ENCODE measurements at regions not wholly inside any gene's neighbourhood (a gene's known extent, or its start where the extent isn't known, plus 50 kb on each side); places are given as distances from the start of the nearest gene placed in this dataset.

GRCh38 chr20:21033817-21034216, 72.3 kb downstream of the LINC00237 start:
- no peak for DNase-seq (ENCODE audit: low spot score)

DNA sequence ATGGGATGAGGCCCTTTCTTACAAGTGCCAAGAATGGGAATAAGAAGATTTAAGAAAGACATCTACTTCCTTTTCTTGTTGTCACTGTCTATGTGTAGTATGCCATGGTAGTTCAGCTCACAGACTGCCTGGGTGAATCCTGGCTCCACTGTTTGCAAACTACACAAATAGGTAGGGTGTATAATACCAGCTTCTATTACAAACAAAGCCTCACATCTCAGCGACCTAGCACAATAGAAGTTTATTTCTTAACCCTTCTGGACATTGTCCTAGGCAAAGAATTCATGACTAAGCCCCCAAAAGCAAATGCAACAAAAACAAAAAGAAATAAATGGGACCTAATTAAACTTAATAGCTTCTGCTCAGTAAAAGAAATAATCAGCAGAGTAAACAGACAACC, 74.5 kb downstream of the LINC00237 start:
- DNase-seq (ENCODE audit: low spot score): no peak

DNA sequence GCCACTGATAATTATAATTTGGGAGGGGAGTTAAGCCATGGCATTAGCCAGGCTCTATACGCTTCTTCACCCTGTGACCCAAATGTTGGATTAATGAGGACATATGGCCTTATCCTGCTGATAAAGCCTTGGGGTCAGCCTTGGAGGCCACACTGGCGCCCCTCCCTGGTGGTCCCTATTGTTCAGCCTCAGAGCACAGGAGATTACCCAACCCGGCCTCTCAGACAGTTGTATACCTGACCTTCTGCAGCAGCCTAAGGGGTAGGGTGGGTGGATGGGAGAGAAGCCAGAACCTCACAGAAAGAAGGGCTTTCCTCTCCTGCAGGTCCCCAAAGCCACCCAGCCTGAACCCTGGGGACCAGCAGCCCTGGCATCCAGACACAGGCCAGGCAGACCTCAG, 76.8 kb downstream of the LINC00237 start:
- DNase-seq (ENCODE audit: low spot score): no peak

DNA sequence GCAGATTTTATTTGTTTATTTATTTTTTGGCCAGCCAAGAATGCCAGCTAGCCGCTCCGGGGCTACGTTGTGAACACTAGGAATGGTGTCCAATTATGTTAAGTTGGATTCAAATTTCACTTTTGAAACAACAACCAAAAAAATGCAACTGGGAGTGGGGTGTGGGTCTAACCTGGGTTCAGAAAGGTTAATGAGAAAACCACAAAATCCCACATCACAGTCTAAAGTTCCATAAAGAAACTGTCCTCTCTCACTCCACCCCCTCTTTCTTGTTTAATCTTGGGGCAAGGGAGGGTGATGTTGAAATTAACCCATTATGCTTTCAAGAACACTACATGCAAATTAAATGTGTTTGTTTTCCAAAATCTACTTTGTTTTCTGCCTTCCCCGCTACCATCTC, 77.2 kb downstream of the LINC00237 start:
- DNase-seq (ENCODE audit: low spot score): no peak

- no peak for DNase-seq (ENCODE audit: low spot score)
These were observed 77.7 kb downstream of the LINC00237 start for GRCh38 chr20:21028436-21028835.

DNA sequence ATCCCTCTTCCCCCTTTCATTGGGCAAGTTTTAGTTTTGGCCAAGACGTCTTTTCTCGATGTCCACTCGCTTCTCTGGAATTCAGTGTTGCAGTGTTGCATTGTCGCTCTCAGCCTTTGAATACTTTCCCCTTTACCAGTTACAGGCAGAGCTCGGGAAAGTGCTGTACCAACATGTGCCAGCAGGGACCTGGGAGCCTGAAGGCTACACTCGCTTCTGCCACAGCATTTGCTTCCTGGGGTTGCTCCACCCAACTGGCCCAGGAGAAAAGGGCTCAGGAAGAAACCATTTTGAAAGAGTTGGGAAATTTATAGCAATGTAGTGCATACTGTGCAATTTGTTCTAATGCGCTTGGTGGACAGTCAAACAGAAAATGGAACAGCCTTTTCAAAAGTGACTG, 78.6 kb downstream of the LINC00237 start:
- peak; percentile 71 for DNase-seq (ENCODE audit: low spot score)

GRCh38 chr20:21026951-21027350, 79.2 kb downstream of the LINC00237 start:
- DNase-seq (ENCODE audit: low spot score): no peak

- no peak for DNase-seq (ENCODE audit: low spot score)
These were observed 81.7 kb downstream of the LINC00237 start for GRCh38 chr20:21024420-21024819.

DNA sequence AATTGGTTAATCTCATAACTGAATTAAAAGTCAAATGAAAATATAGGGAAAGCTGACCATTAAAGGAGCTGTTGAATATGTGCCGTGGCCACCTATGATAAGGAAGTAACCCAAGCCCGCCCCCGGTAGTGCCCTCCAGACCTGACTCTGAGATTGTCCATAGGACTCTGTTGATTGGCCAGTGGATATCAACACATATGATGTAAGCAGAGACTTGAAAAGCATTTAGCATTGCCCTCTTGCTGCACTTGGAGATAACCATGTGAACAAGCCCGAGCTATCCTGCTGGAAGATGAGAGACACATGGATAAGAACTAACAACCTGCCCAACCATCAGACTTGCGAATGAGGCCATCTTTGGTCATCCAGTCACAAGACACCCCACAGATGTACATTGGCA, 83.2 kb downstream of the LINC00237 start:
- DNase-seq (ENCODE audit: low spot score): no peak

GRCh38 chr20:21021472-21021790, 84.7 kb downstream of the LINC00237 start:
- DNase-seq (ENCODE audit: low spot score): no peak

DNA sequence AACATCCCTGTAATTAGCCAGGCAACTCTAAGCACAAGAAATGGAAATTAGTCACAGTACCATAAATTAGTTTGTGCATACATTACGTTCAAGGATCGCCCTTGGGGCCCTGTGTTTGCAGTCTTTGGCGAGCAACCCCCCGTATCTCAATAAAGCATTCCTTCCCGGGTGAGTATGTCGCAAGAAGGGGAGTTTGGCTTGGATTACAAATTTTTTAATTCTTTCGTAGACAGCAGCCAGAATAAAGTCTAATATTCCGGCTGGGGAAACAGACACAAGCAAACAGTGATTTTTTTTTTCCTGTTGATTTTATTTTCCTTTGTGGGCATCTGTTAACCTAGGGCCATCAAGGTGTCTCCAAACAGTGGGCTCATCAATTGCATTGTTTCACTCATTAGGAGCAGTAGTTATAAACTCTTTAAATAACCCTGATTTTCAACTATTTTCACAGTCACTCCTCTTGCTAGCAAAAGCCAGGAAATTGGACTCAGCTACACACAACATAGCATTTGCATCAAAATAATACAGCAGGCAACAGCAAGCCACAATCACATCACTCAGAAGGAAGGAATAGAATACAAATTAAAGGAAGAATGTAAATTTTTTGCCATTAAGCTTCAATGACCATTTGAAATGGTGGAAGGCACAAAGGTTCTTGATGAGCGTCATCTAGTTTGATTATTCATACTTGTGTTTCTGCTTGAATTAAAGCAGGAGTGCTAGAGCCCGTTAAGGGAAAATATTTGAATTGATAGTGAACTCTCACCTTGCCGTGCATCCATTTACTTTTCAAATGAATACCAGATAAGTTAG, 85.3 kb downstream of the LINC00237 start:
- no peak for DNase-seq (ENCODE audit: low spot score)

DNA sequence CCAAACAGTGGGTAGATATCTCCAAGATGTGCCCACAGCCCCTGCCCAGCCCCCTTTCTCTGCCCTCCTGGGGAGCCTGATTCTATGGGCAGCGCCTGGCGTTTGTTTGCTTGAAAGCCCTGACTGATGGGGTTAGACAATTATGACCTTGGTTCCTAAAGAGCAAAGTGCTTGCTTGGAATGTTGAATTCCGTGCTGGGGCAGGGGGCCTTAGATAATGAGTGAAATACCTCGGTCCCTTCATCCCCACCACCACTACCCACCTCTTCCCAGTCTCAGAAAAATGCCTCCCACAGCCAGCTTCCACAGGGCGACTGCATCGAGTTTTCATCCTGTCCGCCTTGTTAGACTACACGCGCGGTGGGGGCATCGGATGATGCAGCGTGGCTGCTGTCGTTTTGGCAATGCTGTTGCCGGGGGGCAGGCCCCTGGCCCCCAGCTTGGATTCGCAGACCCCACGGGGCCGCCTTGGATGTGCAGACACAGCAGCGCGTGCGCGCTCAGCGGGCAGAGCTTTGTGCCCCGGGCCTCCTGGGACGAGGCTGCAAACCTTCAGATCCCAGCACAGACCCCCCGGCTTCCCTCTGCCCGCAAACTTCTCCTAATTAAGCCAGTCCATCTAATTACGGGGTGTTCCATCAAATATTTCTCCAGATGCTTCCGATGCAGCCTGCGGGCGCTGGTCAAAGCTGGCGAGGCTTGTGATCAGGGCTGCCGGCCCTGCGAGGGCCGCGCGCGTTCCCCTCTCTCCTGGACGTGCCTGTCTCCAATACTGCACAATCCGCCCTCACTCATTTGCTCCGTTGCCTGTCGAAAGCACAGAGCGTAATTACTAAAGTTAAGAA, 86.1 kb downstream of the LINC00237 start:
- DNase-seq (ENCODE audit: low spot score): no peak

GRCh38 chr20:21019468-21019813, 86.7 kb downstream of the LINC00237 start:
- no peak for DNase-seq (ENCODE audit: low spot score)

- no peak for DNase-seq (ENCODE audit: low spot score)
These were observed 87.6 kb downstream of the LINC00237 start for GRCh38 chr20:21018576-21018975.

DNA sequence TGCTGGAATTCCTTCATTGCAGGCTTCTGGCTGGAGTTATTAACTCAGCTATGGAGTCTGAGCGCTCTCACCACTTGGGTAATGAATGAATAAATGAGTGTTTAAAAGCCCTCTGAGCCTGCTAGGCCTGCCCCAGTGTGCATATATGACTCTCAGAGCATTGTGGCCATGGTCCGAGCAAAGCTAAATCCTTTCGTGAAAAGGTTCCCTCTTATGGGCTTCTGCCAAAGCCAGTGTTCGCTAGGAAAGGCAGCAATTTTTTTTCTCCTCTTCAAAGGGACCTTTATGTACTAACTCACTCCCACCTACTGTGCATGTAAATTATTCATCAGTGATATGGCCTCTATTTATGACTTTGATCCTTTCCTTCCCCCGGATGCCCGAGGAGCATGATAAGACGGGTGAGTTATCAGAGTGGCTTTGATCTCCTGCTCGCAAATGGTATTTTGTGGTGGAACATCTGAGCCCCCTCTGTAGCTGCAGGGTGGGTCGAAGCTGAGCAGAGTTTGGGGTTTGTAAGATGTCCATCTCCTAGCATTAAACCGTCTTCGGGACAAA, 88.6 kb downstream of the LINC00237 start:
- DNase-seq (ENCODE audit: low spot score): no peak

- DNase-seq (ENCODE audit: low spot score): no peak
These were observed 89.4 kb downstream of the LINC00237 start for GRCh38 chr20:21016751-21017150.

DNA sequence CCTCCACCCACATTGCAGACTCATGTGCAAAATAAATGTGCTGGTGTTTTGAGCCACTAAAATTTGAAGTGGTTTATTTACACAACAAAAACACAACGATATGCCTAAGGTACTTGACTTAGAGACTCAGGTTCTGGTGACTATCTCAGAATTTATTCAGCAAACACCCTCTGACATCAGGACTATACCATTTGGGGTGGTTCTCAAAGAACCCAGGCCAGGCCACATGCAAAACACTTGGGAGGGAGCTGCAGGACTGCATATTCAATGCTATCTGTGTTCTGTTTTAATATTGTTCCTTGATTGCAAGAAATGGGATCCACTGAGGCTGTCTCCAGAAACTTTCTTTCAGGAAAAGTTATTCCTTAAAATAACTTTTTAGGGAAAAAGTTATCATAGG, 91.6 kb downstream of the LINC00237 start:
- no peak for DNase-seq (ENCODE audit: low spot score)

GRCh38 chr20:21008951-21009350, 97.2 kb downstream of the LINC00237 start:
- DNase-seq (ENCODE audit: low spot score): no peak

- no peak for DNase-seq (ENCODE audit: low spot score)
These were observed 99.5 kb downstream of the LINC00237 start for GRCh38 chr20:21006611-21007010.

DNA sequence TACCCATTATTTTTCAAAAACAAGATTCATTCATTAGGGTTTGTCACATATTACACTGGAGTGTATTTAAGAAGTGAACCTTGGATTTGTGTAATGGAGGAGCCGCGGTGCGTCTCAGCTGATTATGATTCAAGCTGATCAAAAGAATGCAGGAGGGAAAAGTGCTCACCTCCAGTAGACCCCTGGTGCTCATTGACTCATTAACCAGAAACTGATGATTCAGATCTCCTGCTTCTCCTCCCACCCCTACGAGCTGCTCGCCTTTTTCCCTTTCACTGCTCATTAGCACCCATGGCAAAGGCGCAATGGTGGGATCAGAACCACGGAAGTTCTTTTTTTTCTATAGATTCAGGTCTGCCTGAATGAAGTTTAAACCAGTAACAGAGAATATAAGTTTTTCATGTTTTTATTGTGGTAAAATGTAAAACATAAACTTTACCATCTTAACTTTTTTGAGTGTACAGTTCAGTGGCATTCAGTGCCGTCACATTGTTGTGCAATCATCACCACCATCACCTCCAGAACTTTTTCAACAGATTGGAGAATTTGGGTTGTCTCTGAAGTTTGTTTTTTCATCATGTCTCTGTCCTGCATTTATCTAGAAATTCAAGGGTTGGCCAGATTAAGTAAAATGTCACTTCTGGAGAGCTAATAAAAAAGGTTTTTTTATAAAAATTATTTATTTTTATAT, 101.6 kb downstream of the LINC00237 start:
- DNase-seq (ENCODE audit: low spot score): no peak

- no peak for DNase-seq (ENCODE audit: low spot score)
These were observed 102.3 kb downstream of the LINC00237 start for GRCh38 chr20:21003902-21004301.

- no peak for DNase-seq (ENCODE audit: low spot score)
These were observed 103.7 kb downstream of the LINC00237 start for GRCh38 chr20:21002486-21002885.

DNA sequence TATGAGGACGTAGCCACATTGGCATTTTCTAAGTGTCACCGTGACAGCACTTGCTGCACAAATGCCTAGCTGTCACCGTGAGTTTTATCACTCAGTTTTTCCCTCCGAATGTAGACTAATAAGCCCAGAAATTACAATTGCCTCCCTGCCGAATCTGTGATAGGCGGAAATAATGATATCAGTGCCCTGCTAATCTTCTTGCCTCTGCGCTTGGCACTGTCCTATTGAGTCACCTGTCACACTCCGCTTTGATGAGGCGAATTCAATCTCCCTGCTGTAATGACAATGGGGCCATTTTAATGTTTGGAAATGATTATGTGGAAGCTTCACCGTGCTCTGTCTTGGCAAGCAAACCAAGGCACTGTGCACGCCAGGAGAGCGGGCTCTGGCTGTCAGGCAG, 112.8 kb downstream of the LINC00237 start:
- DNase-seq (ENCODE audit: low spot score): no peak
